ENCODE measurements at regions not wholly inside any gene's neighbourhood (a gene's known extent, or its start where the extent isn't known, plus 50 kb on each side); places are given as distances from the start of the nearest gene placed in this dataset.

GRCh38 chr5:25892211-25892610 lies 1146.2 kb downstream of the CDH9 start:
- H3K9me2 ChIP-seq (replicated peaks; ENCODE audit: insufficient read depth): no peaks in the 10 kb centered on the region
- H3K4me3 ChIP-seq: no peak overlapping the region
- no peak for TF ChIP-seq EZH2 (IDR thresholded peaks at IDR 0.05; ENCODE audit: borderline replicate concordance)
- TF ChIP-seq, protein P1, sequence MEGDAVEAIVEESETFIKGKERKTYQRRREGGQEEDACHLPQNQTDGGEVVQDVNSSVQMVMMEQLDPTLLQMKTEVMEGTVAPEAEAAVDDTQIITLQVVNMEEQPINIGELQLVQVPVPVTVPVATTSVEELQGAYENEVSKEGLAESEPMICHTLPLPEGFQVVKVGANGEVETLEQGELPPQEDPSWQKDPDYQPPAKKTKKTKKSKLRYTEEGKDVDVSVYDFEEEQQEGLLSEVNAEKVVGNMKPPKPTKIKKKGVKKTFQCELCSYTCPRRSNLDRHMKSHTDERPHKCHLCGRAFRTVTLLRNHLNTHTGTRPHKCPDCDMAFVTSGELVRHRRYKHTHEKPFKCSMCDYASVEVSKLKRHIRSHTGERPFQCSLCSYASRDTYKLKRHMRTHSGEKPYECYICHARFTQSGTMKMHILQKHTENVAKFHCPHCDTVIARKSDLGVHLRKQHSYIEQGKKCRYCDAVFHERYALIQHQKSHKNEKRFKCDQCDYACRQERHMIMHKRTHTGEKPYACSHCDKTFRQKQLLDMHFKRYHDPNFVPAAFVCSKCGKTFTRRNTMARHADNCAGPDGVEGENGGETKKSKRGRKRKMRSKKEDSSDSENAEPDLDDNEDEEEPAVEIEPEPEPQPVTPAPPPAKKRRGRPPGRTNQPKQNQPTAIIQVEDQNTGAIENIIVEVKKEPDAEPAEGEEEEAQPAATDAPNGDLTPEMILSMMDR (IDR thresholded peaks at IDR 0.05; ENCODE audit: poor library complexity): no peak
- no peak for TF ChIP-seq EZH2phosphoT487 (IDR thresholded peaks at IDR 0.05; ENCODE audit: low read depth, severe bottlenecking, unreplicated experiment)
- H3K9me3 ChIP-seq (ENCODE audit: low read depth): no peaks in the 10 kb centered on the region
- peak; percentile 35 for DNase-seq (ENCODE audit: low spot score)
- no peak overlapping the region for H3K4me2 ChIP-seq
- no peak overlapping the region for H2AFZ ChIP-seq
- no peaks in the 10 kb centered on the region for H3K27me3 ChIP-seq
- 11% methylated on average over 2 of the region's 2 CpGs for WGBS (ENCODE audit: low lambda C conversion rate, missing lambda C conversion rate)
- no peaks in the 10 kb centered on the region for H3K36me3 ChIP-seq (replicated peaks; ENCODE audit: insufficient read depth, low read depth)
- no peaks in the 10 kb centered on the region for H3K79me2 ChIP-seq
- no peak overlapping the region for H3K27ac ChIP-seq
- H4K20me1 ChIP-seq (ENCODE audit: insufficient read depth, poor library complexity, severe bottlenecking): no peaks in the 10 kb centered on the region
- H3K4me1 ChIP-seq (ENCODE audit: insufficient read depth): peaks cover 7% of the 10 kb centered on the region

- Histone ChIP-seq H3K9me3 (ENCODE audit: low read depth) (no peaks in the 10 kb centered on the region), H3K4me1 (ENCODE audit: insufficient read depth) (peaks cover 7% of the 10 kb centered on the region), H3K79me2 (no peaks in the 10 kb centered on the region), H4K20me1 (ENCODE audit: insufficient read depth, poor library complexity, severe bottlenecking) (no peaks in the 10 kb centered on the region), H3K4me2 (peak overlapping the region; percentile 16), H3K4me3 (no peak overlapping the region), H3K9me2 (replicated peaks; ENCODE audit: insufficient read depth) (no peaks in the 10 kb centered on the region), H3K27ac (peak overlapping the region; percentile 30), H2AFZ (no peak overlapping the region), H3K36me3 (replicated peaks; ENCODE audit: insufficient read depth, low read depth) (no peaks in the 10 kb centered on the region), H3K27me3 (no peaks in the 10 kb centered on the region)
- WGBS (ENCODE audit: low lambda C conversion rate, missing lambda C conversion rate): 13% methylated on average over 2 of the region's 2 CpGs
- no peak for DNase-seq (ENCODE audit: low spot score)
- TF ChIP-seq, protein P1 (IDR thresholded peaks at IDR 0.05; ENCODE audit: poor library complexity): no peak
- no peak for TF ChIP-seq EZH2 (IDR thresholded peaks at IDR 0.05; ENCODE audit: borderline replicate concordance)
- no peak for TF ChIP-seq EZH2phosphoT487 (IDR thresholded peaks at IDR 0.05; ENCODE audit: low read depth, severe bottlenecking, unreplicated experiment)
Measured at GRCh38 chr5:25891691-25892090, 1146.7 kb downstream of the CDH9 start.

GRCh38 chr5:25881318-25882036 lies 1156.9 kb downstream of the CDH9 start:
- Histone ChIP-seq H3K9me2 (replicated peaks; ENCODE audit: insufficient read depth) (no peaks in the 10 kb centered on the region), H3K79me2 (no peaks in the 10 kb centered on the region), H3K9me3 (ENCODE audit: low read depth) (no peaks in the 10 kb centered on the region), H3K27me3 (no peaks in the 10 kb centered on the region), H3K4me1 (ENCODE audit: insufficient read depth) (no peaks in the 10 kb centered on the region), H4K20me1 (ENCODE audit: insufficient read depth, poor library complexity, severe bottlenecking) (no peaks in the 10 kb centered on the region), H2AFZ (no peak overlapping the region), H3K27ac (no peak overlapping the region), H3K4me2 (no peak overlapping the region), H3K4me3 (no peak overlapping the region), H3K36me3 (replicated peaks; ENCODE audit: insufficient read depth, low read depth) (no peaks in the 10 kb centered on the region)
- 91% methylated on average over 6 of the region's 6 CpGs for WGBS (ENCODE audit: low lambda C conversion rate, missing lambda C conversion rate)
- TF ChIP-seq EZH2phosphoT487 (IDR thresholded peaks at IDR 0.05; ENCODE audit: low read depth, severe bottlenecking, unreplicated experiment): no peak
- no peak for TF ChIP-seq EZH2 (IDR thresholded peaks at IDR 0.05; ENCODE audit: borderline replicate concordance)
- TF ChIP-seq, protein P1 (IDR thresholded peaks at IDR 0.05; ENCODE audit: poor library complexity): no peak
- DNase-seq (ENCODE audit: low spot score): no peak

All from hepatocyte (in vitro differentiated cells).